ENCODE measurements at regions not wholly inside any gene's neighbourhood (a gene's known extent, or its start where the extent isn't known, plus 50 kb on each side); places are given as distances from the start of the nearest gene placed in this dataset.

GRCh38 chr1:199857516-199857915, 170.0 kb upstream of the NR5A2 start:
- TF ChIP-seq CTCF (IDR thresholded peaks at IDR 0.05; ENCODE audit: low read depth, low read length) = no peak
- H3K4me3 ChIP-seq (ENCODE audit: low read depth, low read length) = no peak overlapping the region

- H3K4me3 ChIP-seq (ENCODE audit: low read depth, low read length) = no peak overlapping the region
- TF ChIP-seq CTCF (IDR thresholded peaks at IDR 0.05; ENCODE audit: low read depth, low read length) = no peak
These were observed 169.3 kb upstream of the NR5A2 start for GRCh38 chr1:199858171-199858570.

- TF ChIP-seq CTCF (IDR thresholded peaks at IDR 0.05; ENCODE audit: low read depth, low read length) = no peak
- no peak overlapping the region for H3K4me3 ChIP-seq (ENCODE audit: low read depth, low read length)
These were observed 168.7 kb upstream of the NR5A2 start for GRCh38 chr1:199858856-199859255.

- H3K4me3 ChIP-seq (ENCODE audit: low read depth, low read length) = no peak overlapping the region
- no peak for TF ChIP-seq CTCF (IDR thresholded peaks at IDR 0.05; ENCODE audit: low read depth, low read length)
These were observed 168.0 kb upstream of the NR5A2 start for GRCh38 chr1:199859491-199859933.

- TF ChIP-seq CTCF (IDR thresholded peaks at IDR 0.05; ENCODE audit: low read depth, low read length) = no peak
- no peak overlapping the region for H3K4me3 ChIP-seq (ENCODE audit: low read depth, low read length)
These were observed 166.3 kb upstream of the NR5A2 start for GRCh38 chr1:199861020-199861795.

GRCh38 chr1:199862047-199862446, 165.5 kb upstream of the NR5A2 start:
- H3K4me3 ChIP-seq (ENCODE audit: low read depth, low read length) = no peak overlapping the region
- no peak for TF ChIP-seq CTCF (IDR thresholded peaks at IDR 0.05; ENCODE audit: low read depth, low read length)

GRCh38 chr1:199866210-199866617, 161.3 kb upstream of the NR5A2 start:
- TF ChIP-seq CTCF (IDR thresholded peaks at IDR 0.05; ENCODE audit: low read depth, low read length) = no peak
- H3K4me3 ChIP-seq (ENCODE audit: low read depth, low read length) = no peak overlapping the region
